IMR-90 (cell line): ENCODE measurements at regions not wholly inside any gene's neighbourhood (a gene's known extent, or its start where the extent isn't known, plus 50 kb on each side); places are given as distances from the start of the nearest gene placed in this dataset.

Experiments
- ATAC-seq: fragments of 200-7000 bp; cut with Tn5 transposase; 2 replicates; pipeline ENCODE4 v1.9.1; 2020; ENCODE audit warnings: low read depth, mild to moderate bottlenecking, moderate library complexity
- BruUV-seq: library from RNA; stranded (reverse); fragments of 400-500 nt; replicated peaks from 2 replicates; lab custom pipeline; 2021; lab: Mats Ljungman, UMichigan
- CTCF ChIA-PET: fragments of 300-600 bp; formaldehyde crosslinking; extraction: SDS; loops from one replicate; lab custom pipeline; 2021; ENCODE audit warnings: antibody characterized with exemption; lab: Yijun Ruan, JAX
- POLR2A ChIA-PET: fragments of 300-600 bp; sonication (Branson Sonifier 250); formaldehyde crosslinking; loops from one replicate; lab custom pipeline; 2022; ENCODE audit warnings: antibody characterized with exemption; ENCODE audit not compliant: unreplicated experiment; lab: Charles Lee
- DNase-seq: peaks from one replicate; pipeline ENCODE4 v3.0.0; 2013
- H2AFZ ChIP-seq: replicated peaks from 2 replicates; pipeline ENCODE3; 2013; ENCODE audit warnings: low read length, mild to moderate bottlenecking; ENCODE audit not compliant: poor library complexity
- H2AK5ac ChIP-seq: 2 replicates; pipeline ENCODE4 v1.6.1; 2013; ENCODE audit warnings: low read depth, low read length, inconsistent platforms
- H2AK9ac ChIP-seq: replicated peaks from 2 replicates; pipeline ENCODE3; 2013; ENCODE audit warnings: mild to moderate bottlenecking, low read depth, low read length, moderate library complexity; ENCODE audit not compliant: poor library complexity
- H2BK120ac ChIP-seq: 2 replicates; pipeline ENCODE4 v1.6.1; 2013; ENCODE audit warnings: low read depth, low read length, inconsistent platforms
- H2BK15ac ChIP-seq: 3 replicates; pipeline ENCODE4 v1.6.1; 2013; ENCODE audit warnings: low read depth, low read length, inconsistent platforms
- H2BK20ac ChIP-seq: 2 replicates; pipeline ENCODE4 v1.6.1; 2013; ENCODE audit warnings: low read depth, mild to moderate bottlenecking, inconsistent platforms, low read length, moderate library complexity
- H2BK5ac ChIP-seq: 2 replicates; pipeline ENCODE4 v1.6.1; 2013; ENCODE audit warnings: mild to moderate bottlenecking, low read depth, low read length, inconsistent platforms; ENCODE audit not compliant: poor library complexity, severe bottlenecking
- H3K14ac ChIP-seq: replicated peaks from 2 replicates; pipeline ENCODE4 v1.6.1; 2013; ENCODE audit warnings: low read depth, low read length, inconsistent platforms
- H3K18ac ChIP-seq: 2 replicates; pipeline ENCODE4 v1.6.1; 2013; ENCODE audit warnings: low read depth, low read length, control low read depth
- H3K23ac ChIP-seq: 2 replicates; pipeline ENCODE4 v1.6.1; 2013; ENCODE audit warnings: low read depth, low read length, inconsistent platforms
- H3K27ac ChIP-seq: 2 replicates; pipeline ENCODE4 v1.5.1; 2013; ENCODE audit warnings: mild to moderate bottlenecking, control low read depth, low read length; ENCODE audit not compliant: insufficient read depth
- H3K27me3 ChIP-seq: 2 replicates; pipeline ENCODE4 v1.6.1; 2013; ENCODE audit warnings: low read length; ENCODE audit not compliant: control insufficient read depth, insufficient read depth
- H3K36me3 ChIP-seq: 2 replicates; pipeline ENCODE4 v1.6.1; 2013; ENCODE audit warnings: low read length, mixed read lengths; ENCODE audit not compliant: control insufficient read depth, insufficient read depth
- H3K4ac ChIP-seq: 2 replicates; pipeline ENCODE4 v1.6.1; 2013; ENCODE audit warnings: low read depth, low read length, inconsistent platforms
- H3K4me1 ChIP-seq: 2 replicates; pipeline ENCODE4 v1.6.1; 2013; ENCODE audit warnings: low read length, mixed read lengths; ENCODE audit not compliant: control insufficient read depth, insufficient read depth
- H3K4me2 ChIP-seq: 2 replicates; pipeline ENCODE4 v1.6.1; 2013; ENCODE audit warnings: low read depth, mild to moderate bottlenecking, control low read depth, low read length, moderate library complexity
- H3K4me3 ChIP-seq: 2 replicates; pipeline ENCODE4 v1.5.1; 2013; ENCODE audit warnings: low read depth, mild to moderate bottlenecking, control low read depth, low read length, moderate library complexity; ENCODE audit not compliant: insufficient read depth
- H3K56ac ChIP-seq: 2 replicates; pipeline ENCODE4 v1.6.1; 2013; ENCODE audit warnings: low read length, inconsistent platforms; ENCODE audit not compliant: insufficient read depth; ENCODE audit errors: extremely low read depth
- H3K79me1 ChIP-seq, 2 experiments: 2 replicates each; pipeline ENCODE4 v1.6.1; 2013; ENCODE audit warnings: low read length in 2 of 2, inconsistent platforms in 1 of 2, low read depth in 1 of 2
- H3K9ac ChIP-seq: 2 replicates; pipeline ENCODE4 v1.6.1; 2013; ENCODE audit warnings: low read depth, low read length, control low read depth
- H3K9me1 ChIP-seq: 2 replicates; pipeline ENCODE4 v1.6.1; 2013; ENCODE audit warnings: low read length, inconsistent platforms; ENCODE audit not compliant: insufficient read depth
- H3K9me3 ChIP-seq: 2 replicates; pipeline ENCODE4 v1.6.1; 2013; ENCODE audit warnings: low read length; ENCODE audit not compliant: control insufficient read depth, insufficient read depth
- H4K20me1 ChIP-seq: 2 replicates; pipeline ENCODE4 v1.6.1; 2013; ENCODE audit warnings: low read length, inconsistent platforms; ENCODE audit not compliant: insufficient read depth
- H4K5ac ChIP-seq: 2 replicates; pipeline ENCODE4 v1.6.1; 2013; ENCODE audit warnings: mild to moderate bottlenecking, low read depth, low read length, control low read depth
- H4K8ac ChIP-seq, 2 experiments: 2 replicates each; pipeline ENCODE4 v1.6.1; 2013; ENCODE audit warnings: low read depth in 2 of 2, low read length in 2 of 2, control low read depth in 1 of 2, inconsistent platforms in 1 of 2
- H4K91ac ChIP-seq: 2 replicates; pipeline ENCODE4 v1.6.1; 2013; ENCODE audit warnings: low read depth, low read length, inconsistent platforms; ENCODE audit not compliant: insufficient read depth
- BHLHE40 ChIP-seq: fragments of 150-350 bp; IDR thresholded peaks from 2 replicates; pipeline ENCODE4 v1.6.1; 2016; ENCODE audit warnings: mild to moderate bottlenecking, low read depth, low read length
- CTCF ChIP-seq: conservative IDR thresholded peaks from 2 replicates; pipeline ENCODE4 v1.5.1; 2012; ENCODE audit warnings: mild to moderate bottlenecking, low read depth, low read length, improper control_type of control experiment
- FOS ChIP-seq: fragments of 150-350 bp; IDR thresholded peaks from 2 replicates; pipeline ENCODE4 v1.6.1; 2016; ENCODE audit warnings: low read depth, low read length
- MAZ ChIP-seq: IDR thresholded peaks from 2 replicates; pipeline ENCODE4 v1.6.1; 2012; ENCODE audit warnings: low read depth, mild to moderate bottlenecking, low read length, improper control_type of control experiment, moderate library complexity, borderline replicate concordance
- NFE2L2 ChIP-seq: fragments of 150-350 bp; IDR thresholded peaks from 2 replicates; pipeline ENCODE4 v1.6.1; 2016; ENCODE audit warnings: low read depth, mild to moderate bottlenecking, low read length
- RCOR1 ChIP-seq: IDR thresholded peaks from 2 replicates; pipeline ENCODE4 v1.6.1; 2012; ENCODE audit warnings: mild to moderate bottlenecking, low read length, improper control_type of control experiment; ENCODE audit not compliant: insufficient replicate concordance
- RFX5 ChIP-seq: IDR thresholded peaks from 2 replicates; pipeline ENCODE4 v1.8.0; 2012; ENCODE audit warnings: low read depth, mild to moderate bottlenecking, low read length, moderate library complexity
- USF2 ChIP-seq: fragments of 150-350 bp; IDR thresholded peaks from 2 replicates; pipeline ENCODE4 v1.6.1; 2017; ENCODE audit warnings: mild to moderate bottlenecking, antibody characterized with exemption, low read length, low read depth
- dilution Hi-C: fragments of 300-500 bp; cut with HindIII; formaldehyde crosslinking; loops from one replicate; pipeline ENCODE4 v1.14.3; 2018; ENCODE audit warnings: low sequenced_read_pairs; ENCODE audit not compliant: unreplicated experiment
- in situ Hi-C: fragments of 300-500 bp; cut with MboI; formaldehyde crosslinking; loops from 3 replicates; pipeline ENCODE4 v1.14.3; 2019; ENCODE audit warnings: low sequenced_read_pairs, inconsistent platforms, mixed read lengths
- intact Hi-C: fragments of 100-400 bp; cut with micrococcal nuclease; formaldehyde crosslinking; loops from 2 replicates; pipeline ENCODE4 v1.10.0; 2022

GRCh38 chr12:42692749-42693148 is 103.2 kb upstream of the PRICKLE1 start:
- no peaks in the 10 kb centered on the region for H3K79me1 ChIP-seq
- H3K56ac ChIP-seq = no peak overlapping the region
- H2BK120ac ChIP-seq = no peak overlapping the region
- CTCF ChIA-PET = no interaction called here
- TF ChIP-seq USF2 (no peak), RCOR1 (no peak), NFE2L2 (no peak), CTCF (no peak), FOS (no peak), MAZ (no peak), BHLHE40 (no peak), RFX5 (no peak)
- no peak overlapping the region for H3K9ac ChIP-seq
- intact Hi-C loops (no loop called here), in situ Hi-C loops (no loop called here), dilution Hi-C loops (no loop called here)
- H4K20me1 ChIP-seq = no peaks in the 10 kb centered on the region
- H2BK5ac ChIP-seq = no peak overlapping the region
- no peak overlapping the region for H3K18ac ChIP-seq
- no peak overlapping the region for H2AK9ac ChIP-seq
- DNase-seq (no peak), ATAC-seq (no peak)
- no TSS peak for BruUV-seq
- no peak overlapping the region for H3K4me3 ChIP-seq
- no peak overlapping the region for H2AFZ ChIP-seq
- no peaks in the 10 kb centered on the region for H3K27me3 ChIP-seq
- H2BK15ac ChIP-seq = no peak overlapping the region
- H3K14ac ChIP-seq = no peak overlapping the region
- H4K5ac ChIP-seq = no peak overlapping the region
- no peak overlapping the region for H3K4ac ChIP-seq
- no peak overlapping the region for H3K23ac ChIP-seq
- H3K9me1 ChIP-seq = no peaks in the 10 kb centered on the region
- no peaks in the 10 kb centered on the region; the same call in 1 of the 2 replicates for H3K9me3 ChIP-seq
- H2AK5ac ChIP-seq = no peak overlapping the region
- POLR2A ChIA-PET = no interaction called here
- no peak overlapping the region for H2BK20ac ChIP-seq
- H3K4me1 ChIP-seq = 0 out of 2 replicates have a peak, but pooled peaks cover 2% of the 10 kb centered on the region
- no peaks in the 10 kb centered on the region for H3K36me3 ChIP-seq
- H4K8ac ChIP-seq = no peak overlapping the region
- H4K91ac ChIP-seq = no peak overlapping the region
- H3K4me2 ChIP-seq = no peak overlapping the region
- H3K27ac ChIP-seq = no peak overlapping the region
